Amniotic stem cell (primary cell): ENCODE measurements at regions not wholly inside any gene's neighbourhood (a gene's known extent, or its start where the extent isn't known, plus 50 kb on each side); places are given as distances from the start of the nearest gene placed in this dataset.
"Not testable (repeated sequence)": the region's sequence is repeated elsewhere in the genome, so short reads cannot be mapped to it uniquely, and the experiment has no call there.

Source experiments
- DNase-seq: peaks from one replicate; lab custom pipeline; 2025; lab: John Stamatoyannopoulos, UW

GRCh38 chr1:70819785-70820184 is 227.8 kb downstream of the PTGER3 start:
- DNase-seq = no peak

DNA sequence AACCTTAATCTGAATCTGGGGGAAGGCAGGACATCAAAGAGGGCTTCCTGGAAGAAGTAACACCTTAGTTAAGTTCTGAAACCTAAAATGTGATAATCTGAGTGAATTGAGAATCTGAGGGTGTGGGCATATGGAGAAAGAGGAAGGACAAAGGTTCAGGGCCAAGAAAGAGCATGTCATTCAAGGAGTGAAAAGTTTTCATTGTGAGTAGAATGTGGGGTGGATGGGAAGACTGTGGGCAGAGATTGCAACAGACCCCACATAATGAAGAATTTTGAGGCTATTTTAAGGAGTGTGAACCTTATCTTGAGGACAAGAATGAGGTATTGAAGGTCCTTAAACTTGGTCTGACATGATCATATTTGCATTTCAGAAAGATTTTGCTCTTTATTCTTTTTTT is 227.2 kb downstream of the PTGER3 start:
- no peak for DNase-seq

DNA sequence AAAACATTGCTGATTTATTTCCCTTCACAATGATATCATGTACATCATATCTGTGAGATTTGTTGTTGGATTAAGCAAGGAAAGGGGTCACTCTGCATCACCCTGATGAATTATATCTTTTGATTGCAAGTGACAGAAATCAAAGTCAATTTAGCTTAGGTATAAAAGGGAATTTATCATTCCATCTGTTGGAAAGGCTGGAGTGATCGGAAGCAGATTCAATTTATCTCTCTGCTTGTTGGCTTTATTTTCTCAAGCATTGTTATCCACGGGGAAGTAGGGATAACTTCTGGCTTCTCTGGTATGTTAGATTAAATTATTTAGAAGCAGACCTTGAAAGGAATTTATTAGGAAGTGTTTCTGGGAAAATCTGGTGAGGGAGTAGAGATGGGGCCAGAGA is 226.6 kb downstream of the PTGER3 start:
- no peak for DNase-seq

DNA sequence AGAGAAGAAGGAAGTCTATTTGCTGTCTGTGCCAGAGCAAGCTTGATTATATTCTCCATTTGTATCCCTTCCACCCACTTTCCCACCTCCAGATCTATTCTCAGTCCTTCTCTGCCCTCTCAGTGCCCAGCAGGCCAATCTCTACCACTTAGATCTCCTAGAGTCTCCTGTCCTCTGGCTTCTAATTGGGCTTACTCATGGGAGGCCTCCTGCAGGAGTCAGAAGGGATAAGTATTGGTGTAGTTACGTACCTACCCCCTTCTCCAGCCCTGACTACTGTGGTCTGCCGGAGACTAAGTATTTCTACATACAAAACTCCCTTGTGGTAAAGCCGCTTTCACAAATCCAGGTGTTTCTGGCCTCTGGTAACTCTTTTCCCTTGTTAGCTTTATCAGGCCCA is 221.2 kb downstream of the PTGER3 start:
- DNase-seq = no peak

- DNase-seq = no peak
Measured at GRCh38 chr1:70827030-70827429, 220.6 kb downstream of the PTGER3 start.

GRCh38 chr1:70828177-70828576 is 219.4 kb downstream of the PTGER3 start:
- no peak for DNase-seq

- DNase-seq = not testable (repeated sequence)
Measured at GRCh38 chr1:70834365-70834764, 213.3 kb downstream of the PTGER3 start.

- DNase-seq = no peak
Measured at GRCh38 chr1:70836456-70836855, 211.2 kb downstream of the PTGER3 start.

DNA sequence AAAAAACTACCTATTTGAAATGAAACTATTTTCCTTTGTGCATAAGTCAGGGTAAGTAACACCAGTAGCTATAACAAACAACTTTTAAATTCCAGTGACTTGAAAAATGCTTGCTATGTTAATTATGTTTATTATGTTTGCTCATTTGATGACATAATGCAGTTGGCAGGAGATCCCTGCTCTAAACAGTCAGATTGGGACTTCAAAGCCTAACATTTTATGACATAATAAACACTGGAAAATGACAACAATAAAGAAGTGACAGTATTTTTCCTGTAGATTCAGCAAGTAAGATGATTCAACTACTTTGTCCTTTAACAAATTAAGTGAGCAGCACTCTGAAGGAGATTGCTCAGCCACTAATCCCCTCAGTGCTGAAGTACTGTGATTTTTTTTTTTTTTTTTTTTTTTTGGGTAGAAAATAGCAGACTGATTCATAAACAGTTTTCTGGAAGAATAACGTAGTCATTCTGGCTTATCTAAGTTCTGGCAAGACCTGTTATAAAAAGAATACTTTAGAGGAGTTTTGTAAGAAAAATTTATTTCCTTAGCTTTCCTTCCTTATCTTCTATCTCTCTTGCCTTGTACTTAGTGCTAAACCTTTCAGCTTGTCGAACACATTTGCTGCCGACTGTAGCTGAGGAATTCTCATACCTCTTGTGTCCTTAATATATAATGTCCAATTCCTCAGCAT is 207.2 kb downstream of the PTGER3 start:
- DNase-seq = no peak

DNA sequence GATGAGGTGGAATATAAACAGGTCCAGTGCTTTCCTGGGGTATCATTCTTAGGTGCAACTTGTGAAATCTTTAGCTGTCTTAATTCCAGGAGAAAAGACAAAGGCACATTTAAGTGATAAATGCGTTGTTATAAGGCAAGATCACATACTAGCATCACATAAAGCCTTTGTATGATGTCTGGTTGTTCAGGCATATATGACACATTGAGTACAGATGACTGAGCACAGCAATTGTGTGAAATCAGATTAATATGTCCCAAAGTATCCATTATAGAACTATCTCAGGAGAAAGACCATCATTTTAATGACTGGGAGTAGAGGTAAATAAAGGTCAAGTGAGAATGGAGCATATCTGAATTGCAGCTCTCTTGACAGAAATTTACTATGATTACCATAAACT is 205.1 kb downstream of the PTGER3 start:
- DNase-seq = no peak

GRCh38 chr1:70843452-70843851 is 204.2 kb downstream of the PTGER3 start:
- no peak for DNase-seq

DNA sequence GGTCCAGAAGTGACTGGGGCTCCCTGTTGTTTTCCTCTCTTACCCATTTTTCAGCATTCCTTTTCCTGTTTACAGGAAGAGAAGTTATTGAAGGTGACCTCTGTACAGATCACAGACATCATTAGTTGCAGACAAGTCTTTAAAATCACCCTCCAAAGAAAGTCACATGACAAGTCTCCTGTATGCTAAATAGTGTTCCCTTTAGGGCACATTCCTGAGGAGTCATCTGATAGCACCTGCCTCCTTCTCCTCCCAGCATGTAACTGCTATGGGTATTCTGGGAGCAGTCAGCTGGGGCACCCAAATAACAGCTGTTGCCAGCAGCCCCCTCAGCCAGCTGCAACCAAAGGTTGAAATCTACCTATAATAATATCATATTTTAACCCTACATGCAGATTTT is 200.6 kb downstream of the PTGER3 start:
- no peak for DNase-seq

DNA sequence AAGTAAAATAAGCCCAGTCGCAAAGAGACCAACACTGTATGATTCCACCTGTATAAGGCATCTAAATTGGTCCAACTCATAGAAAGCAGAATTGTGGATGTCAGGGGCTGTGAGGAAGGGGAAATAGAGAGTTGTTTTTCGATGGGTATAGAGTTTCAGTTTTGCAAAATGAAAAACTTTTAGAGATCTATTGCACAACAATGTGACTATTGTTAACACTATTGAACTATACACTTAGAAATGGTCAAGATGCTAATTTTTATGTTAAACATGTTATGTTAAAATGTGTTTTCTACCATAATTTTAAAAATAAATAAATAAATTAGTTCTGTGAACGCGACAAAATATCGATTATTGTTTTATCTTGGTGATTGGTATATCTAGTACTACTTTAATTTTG is 192.4 kb downstream of the PTGER3 start:
- no peak for DNase-seq

DNA sequence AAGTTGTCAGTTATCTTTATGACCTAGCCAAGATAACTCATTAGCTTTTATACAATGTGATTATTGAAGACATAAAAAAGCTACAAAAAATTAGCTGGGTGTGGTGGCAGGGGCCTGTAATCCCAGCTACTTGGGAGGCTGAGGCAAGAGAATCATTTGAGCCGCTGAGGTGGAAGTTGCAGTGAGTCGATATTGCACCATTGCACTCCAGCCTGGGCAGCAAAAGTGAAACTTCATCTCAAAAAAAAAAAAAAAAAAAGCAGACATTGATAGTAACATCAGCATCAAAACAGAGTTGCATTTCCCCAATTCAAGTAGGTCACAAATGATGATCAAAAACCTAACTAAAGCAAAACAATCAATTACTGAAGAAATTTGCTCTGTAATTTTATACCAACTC is 191.4 kb downstream of the PTGER3 start:
- DNase-seq = no peak

DNA sequence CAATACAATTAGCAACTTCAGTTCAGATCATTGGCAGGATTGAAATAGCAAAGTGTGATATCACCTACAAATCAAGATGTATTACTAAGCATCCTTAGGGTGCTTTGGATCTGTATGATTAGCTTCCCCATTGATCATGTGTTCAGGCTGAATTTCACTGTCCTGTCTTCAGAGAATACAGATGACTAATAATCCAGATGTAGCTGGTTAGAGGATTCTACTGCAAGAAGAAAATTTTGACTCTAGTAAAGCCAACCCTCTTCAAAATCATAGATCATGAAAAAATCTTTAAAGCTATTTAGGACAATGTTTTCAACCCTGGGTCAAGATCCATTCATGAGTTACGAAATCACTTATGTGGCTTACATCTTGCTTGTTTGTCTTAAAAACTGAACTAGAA is 184.4 kb downstream of the PTGER3 start:
- no peak for DNase-seq

GRCh38 chr1:70864302-70864701 is 183.3 kb downstream of the PTGER3 start:
- DNase-seq = no peak

DNA sequence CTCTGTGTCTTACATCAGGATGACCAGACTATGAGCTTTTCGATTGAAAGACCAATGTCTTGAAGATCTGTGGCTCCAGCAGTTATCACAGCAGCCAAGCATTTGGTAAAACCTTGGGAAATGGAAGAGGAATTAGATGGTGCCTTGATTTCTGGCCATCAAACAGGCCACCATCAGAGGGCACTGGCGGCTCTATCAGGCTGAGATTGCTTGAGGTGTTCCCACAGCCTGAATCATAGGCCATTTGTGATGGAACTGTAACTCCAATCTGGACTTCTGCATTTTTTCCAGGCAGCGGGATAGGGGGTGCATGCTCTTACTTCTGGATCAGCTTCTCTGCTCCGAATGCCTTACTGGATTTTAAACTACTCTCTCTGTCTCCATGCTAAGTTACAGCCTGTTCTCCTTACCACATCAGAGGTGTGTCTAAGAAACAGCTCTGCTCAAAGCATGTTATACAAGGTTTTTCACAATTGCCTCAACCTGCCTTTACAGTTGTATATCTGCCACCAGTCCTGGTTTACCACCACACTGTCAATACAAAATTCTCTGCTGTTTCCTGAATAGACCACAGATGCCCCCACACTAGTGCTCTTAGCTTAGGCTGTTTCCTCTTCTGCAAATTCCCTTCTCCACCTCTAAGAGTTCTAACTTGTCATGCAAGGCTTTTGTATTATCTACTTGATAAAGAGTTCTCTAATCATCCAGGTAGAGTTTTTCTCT is 180.9 kb downstream of the PTGER3 start:
- DNase-seq = no peak

DNA sequence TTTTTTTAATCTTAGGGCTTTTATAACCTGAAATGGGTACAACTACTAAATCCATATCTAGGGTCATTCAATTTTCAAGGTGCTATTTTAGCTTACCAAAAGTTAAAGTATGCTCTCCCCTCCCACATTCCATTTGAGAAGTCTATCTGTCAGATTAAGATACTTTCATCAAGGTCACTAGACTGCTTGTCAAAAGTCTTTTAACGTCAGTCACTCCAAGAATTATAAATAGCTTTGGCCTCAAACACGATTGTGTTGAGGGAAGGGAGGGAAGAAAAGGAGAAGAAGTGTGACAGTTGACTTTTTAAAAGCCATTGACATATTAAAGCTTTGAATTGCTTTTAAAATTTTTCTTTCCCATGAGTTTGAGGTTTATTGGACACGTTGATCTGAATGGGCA is 175.8 kb downstream of the PTGER3 start:
- no peak for DNase-seq

DNA sequence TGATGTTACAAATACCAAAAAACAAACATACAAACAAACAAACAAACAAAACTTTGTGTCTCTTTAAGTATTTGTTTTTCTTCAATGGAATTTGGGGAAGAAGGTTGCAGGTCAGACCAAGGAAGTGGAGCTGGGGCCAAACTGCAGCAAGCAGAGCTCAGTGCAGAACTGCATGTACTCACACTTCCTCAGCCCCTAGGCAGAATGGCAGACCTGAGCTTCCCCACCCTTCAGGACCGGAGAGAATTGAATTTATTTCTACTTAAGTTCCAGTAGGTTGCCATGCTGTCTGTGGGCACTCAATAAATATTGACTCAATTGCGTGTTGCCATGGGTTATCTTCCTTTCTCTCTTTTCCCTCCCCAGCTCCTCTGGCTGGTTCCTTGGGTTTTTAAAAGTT is 173.6 kb downstream of the PTGER3 start:
- DNase-seq = no peak

DNA sequence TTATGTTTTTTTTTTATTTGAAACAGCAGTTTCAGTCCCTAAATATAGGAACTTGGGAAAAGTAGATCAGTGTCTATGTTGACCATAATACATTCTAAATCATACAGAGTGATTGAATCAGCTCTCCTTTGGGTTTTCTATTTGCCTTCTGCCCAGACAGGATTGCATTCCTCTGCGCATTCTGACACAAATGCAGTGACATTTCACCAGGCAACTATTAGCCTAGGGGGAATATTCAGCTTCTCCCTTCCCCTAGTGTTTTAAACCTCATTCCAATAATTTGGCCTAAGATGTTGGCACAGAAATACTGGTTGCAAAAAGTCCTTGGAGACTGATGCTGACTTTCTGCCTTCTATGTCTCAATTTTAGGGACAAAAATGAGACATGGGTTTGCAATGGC is 172.8 kb downstream of the PTGER3 start:
- DNase-seq = no peak

DNA sequence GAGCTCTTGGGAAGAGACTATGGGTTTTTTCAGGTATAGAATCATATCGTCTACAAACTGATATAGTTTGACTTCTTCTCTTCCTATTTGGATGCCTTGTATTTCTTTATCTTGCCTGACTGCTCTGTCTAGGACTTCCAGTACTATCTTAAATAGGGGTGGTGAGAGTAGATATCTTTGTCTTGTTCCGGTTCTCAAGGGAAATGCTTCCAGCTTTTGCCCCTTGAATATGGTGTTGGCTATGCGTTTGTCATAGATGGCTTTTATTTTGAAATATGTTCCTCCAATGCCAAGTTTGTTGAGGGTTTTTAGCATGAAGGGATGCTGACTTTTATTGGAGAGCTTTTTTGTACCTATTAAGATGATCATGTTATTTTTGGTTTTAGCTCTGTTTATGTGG is 170.3 kb downstream of the PTGER3 start:
- DNase-seq = no peak

DNA sequence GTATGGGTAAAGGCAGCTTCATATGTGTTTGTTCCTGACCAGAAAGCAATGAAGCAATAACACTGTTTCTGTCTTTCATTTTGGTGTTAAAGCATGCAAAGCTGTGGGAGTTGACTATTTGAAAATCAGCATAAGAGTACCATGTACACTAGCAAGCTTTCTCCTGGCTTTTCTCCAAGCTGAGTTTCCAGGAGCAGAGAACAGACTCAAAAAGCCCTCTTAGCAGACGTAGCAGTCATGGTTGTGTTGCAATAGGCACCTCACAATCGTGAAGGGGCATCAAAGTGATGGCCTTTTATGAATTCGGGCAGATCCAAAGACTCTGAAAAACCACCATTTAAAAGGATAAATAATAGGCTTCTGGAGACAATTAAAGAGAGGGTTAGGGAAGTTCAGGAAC is 159.7 kb downstream of the PTGER3 start:
- DNase-seq = no peak

GRCh38 chr1:70888722-70889121 is 158.9 kb downstream of the PTGER3 start:
- no peak for DNase-seq

- no peak for DNase-seq
Measured at GRCh38 chr1:70890408-70890807, 157.2 kb downstream of the PTGER3 start.
